ENCODE measurements at regions not wholly inside any gene's neighbourhood (a gene's known extent, or its start where the extent isn't known, plus 50 kb on each side); places are given as distances from the start of the nearest gene placed in this dataset.
A peak's percentile ranks its signal among the peaks of the same experiment; 100 is the strongest.

DNA sequence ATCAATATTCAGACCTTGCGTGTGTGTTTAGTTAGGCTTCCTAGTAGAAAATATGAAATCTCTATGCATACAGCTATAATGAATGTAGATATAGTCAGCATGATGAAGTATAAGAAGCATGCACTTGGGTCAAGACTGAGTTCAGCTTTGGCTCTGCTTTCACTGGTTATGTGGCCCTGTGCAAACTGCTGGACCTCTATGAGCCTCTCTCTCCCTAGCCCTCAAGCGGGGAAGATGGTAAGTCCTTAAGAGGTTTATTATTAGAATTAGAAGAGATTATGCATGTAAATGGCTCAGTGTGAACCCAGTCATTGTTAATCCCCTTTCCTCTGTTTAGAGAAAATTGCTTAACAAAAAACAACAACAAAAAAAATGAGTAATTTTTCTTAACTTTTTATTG lies 178.8 kb upstream of the NXPH2 start:
- Histone ChIP-seq H3K4me3 (ENCODE audit: low read length) (no peak overlapping the region), H3K36me3 (ENCODE audit: low read depth, low read length) (no peaks in the 10 kb centered on the region), H3F3A (ENCODE audit: low read length, unreplicated experiment) (no peaks in the 10 kb centered on the region), H3K27ac (ENCODE audit: low read length) (no peak overlapping the region), H3K9ac (ENCODE audit: low read length) (no peak overlapping the region), H3K79me2 (ENCODE audit: low read length) (no peaks in the 10 kb centered on the region), H3K27me3 (ENCODE audit: low read length) (no peaks in the 10 kb centered on the region), H3K4me2 (ENCODE audit: low read length) (no peak overlapping the region), H2AFZ (ENCODE audit: low read length) (no peak overlapping the region), H3K9me2 (replicated peaks; ENCODE audit: low read length) (no peaks in the 10 kb centered on the region), H4K20me1 (ENCODE audit: low read length) (no peaks in the 10 kb centered on the region), H3K4me1 (ENCODE audit: insufficient read depth, low read length) (peaks cover 7% of the 10 kb centered on the region), H3K9me3 (ENCODE audit: low read length) (no peaks in the 10 kb centered on the region)
- ChIA-PET POLR2A (ENCODE audit: unreplicated experiment) (no interaction called here), CTCF (no interaction called here)
- no peak for ATAC-seq
- DNase-seq, result no peak
- TF ChIP-seq, protein P1, sequence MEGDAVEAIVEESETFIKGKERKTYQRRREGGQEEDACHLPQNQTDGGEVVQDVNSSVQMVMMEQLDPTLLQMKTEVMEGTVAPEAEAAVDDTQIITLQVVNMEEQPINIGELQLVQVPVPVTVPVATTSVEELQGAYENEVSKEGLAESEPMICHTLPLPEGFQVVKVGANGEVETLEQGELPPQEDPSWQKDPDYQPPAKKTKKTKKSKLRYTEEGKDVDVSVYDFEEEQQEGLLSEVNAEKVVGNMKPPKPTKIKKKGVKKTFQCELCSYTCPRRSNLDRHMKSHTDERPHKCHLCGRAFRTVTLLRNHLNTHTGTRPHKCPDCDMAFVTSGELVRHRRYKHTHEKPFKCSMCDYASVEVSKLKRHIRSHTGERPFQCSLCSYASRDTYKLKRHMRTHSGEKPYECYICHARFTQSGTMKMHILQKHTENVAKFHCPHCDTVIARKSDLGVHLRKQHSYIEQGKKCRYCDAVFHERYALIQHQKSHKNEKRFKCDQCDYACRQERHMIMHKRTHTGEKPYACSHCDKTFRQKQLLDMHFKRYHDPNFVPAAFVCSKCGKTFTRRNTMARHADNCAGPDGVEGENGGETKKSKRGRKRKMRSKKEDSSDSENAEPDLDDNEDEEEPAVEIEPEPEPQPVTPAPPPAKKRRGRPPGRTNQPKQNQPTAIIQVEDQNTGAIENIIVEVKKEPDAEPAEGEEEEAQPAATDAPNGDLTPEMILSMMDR (conservative IDR thresholded peaks at IDR 0.05; ENCODE audit: low read depth, low read length), result no peak
- no peak for TF ChIP-seq EZH2phosphoT487 (IDR thresholded peaks at IDR 0.05; ENCODE audit: borderline replicate concordance, low read length)
- TF ChIP-seq EZH2 (IDR thresholded peaks at IDR 0.05; ENCODE audit: low read length, unreplicated experiment), result no peak
- no TSS peak for BruUV-seq (replicated peaks)
- intact Hi-C loops (cut with micrococcal nuclease), result no loop called here

DNA sequence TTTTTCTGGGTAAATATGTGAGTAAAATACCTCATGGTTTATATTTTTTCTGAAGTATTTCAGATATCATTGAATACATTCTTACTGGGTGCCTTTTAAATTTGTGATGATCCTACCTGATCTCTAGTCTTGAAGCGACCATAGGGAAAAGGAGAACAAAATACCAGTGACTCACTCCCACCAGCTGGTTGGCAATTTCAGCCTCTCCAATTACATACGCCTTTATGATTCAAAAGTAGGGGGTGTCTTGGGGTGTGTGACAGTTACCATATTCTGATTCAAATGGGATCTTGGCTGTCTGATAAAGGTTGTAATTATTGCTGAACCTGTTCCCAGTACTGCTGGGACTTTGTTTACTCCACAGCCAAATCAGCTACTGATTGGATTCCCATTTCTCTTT lies 175.9 kb upstream of the NXPH2 start:
- ChIA-PET CTCF (no interaction called here), POLR2A (ENCODE audit: unreplicated experiment) (no interaction called here)
- Histone ChIP-seq H3K4me2 (ENCODE audit: low read length) (no peak overlapping the region), H3F3A (ENCODE audit: low read length, unreplicated experiment) (no peaks in the 10 kb centered on the region), H3K9me2 (replicated peaks; ENCODE audit: low read length) (no peaks in the 10 kb centered on the region), H3K9me3 (ENCODE audit: low read length) (no peaks in the 10 kb centered on the region), H3K79me2 (ENCODE audit: low read length) (no peaks in the 10 kb centered on the region), H3K9ac (ENCODE audit: low read length) (no peak overlapping the region), H3K4me1 (ENCODE audit: insufficient read depth, low read length) (peaks cover 6% of the 10 kb centered on the region; the same call in 1 of the 2 replicates), H3K36me3 (ENCODE audit: low read depth, low read length) (no peaks in the 10 kb centered on the region), H4K20me1 (ENCODE audit: low read length) (no peaks in the 10 kb centered on the region), H2AFZ (ENCODE audit: low read length) (no peak overlapping the region), H3K27me3 (ENCODE audit: low read length) (no peaks in the 10 kb centered on the region), H3K4me3 (ENCODE audit: low read length) (no peak overlapping the region), H3K27ac (ENCODE audit: low read length) (no peak overlapping the region)
- intact Hi-C loops (cut with micrococcal nuclease), result no loop called here
- TF ChIP-seq, protein P1 (conservative IDR thresholded peaks at IDR 0.05; ENCODE audit: low read depth, low read length), result no peak
- TF ChIP-seq EZH2phosphoT487 (IDR thresholded peaks at IDR 0.05; ENCODE audit: borderline replicate concordance, low read length) (no peak), EZH2 (IDR thresholded peaks at IDR 0.05; ENCODE audit: low read length, unreplicated experiment) (no peak)
- ATAC-seq, result no peak
- peak; percentile 17 for DNase-seq
- no TSS peak for BruUV-seq (replicated peaks)

DNA sequence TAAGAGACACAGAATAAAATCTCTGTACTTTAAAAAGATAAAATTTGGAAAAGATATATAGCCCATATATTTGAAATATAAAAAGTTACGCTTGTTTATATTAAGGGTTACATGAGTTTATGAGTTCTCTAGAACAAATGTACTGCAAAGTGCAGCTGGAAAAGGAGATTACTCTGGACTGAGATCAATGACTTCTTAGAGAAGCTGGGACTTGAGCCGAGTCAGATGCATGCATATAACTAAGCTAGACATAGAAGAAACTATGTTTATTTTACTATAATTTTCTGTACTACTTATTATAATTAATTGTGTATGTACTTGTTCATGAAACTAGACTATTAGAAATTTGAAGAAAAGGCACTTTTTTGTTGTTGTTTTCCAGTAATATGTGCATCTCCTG lies 170.3 kb upstream of the NXPH2 start:
- ChIA-PET POLR2A (ENCODE audit: unreplicated experiment) (no interaction called here), CTCF (no interaction called here)
- no TSS peak for BruUV-seq (replicated peaks)

More for the DNA sequence above, 170.3 kb upstream of the NXPH2 start:
- Histone ChIP-seq H2AFZ (ENCODE audit: low read length) (no peak overlapping the region), H3K9ac (ENCODE audit: low read length) (peak overlapping the region; percentile 68), H3K36me3 (ENCODE audit: low read depth, low read length) (no peaks in the 10 kb centered on the region), H3F3A (ENCODE audit: low read length, unreplicated experiment) (peaks cover 12% of the 10 kb centered on the region), H3K4me3 (ENCODE audit: low read length) (no peak overlapping the region), H3K4me2 (ENCODE audit: low read length) (peak overlapping the region; percentile 73), H3K79me2 (ENCODE audit: low read length) (no peaks in the 10 kb centered on the region), H3K9me2 (replicated peaks; ENCODE audit: low read length) (no peaks in the 10 kb centered on the region), H4K20me1 (ENCODE audit: low read length) (no peaks in the 10 kb centered on the region), H3K4me1 (ENCODE audit: insufficient read depth, low read length) (peaks cover 44% of the 10 kb centered on the region), H3K9me3 (ENCODE audit: low read length) (no peaks in the 10 kb centered on the region), H3K27me3 (ENCODE audit: low read length) (no peaks in the 10 kb centered on the region), H3K27ac (ENCODE audit: low read length) (peak overlapping the region; percentile 97)
- DNase-seq, result no peak
- TF ChIP-seq EZH2phosphoT487 (IDR thresholded peaks at IDR 0.05; ENCODE audit: borderline replicate concordance, low read length) (no peak), EZH2 (IDR thresholded peaks at IDR 0.05; ENCODE audit: low read length, unreplicated experiment) (no peak)
- TF ChIP-seq, protein P1 (conservative IDR thresholded peaks at IDR 0.05; ENCODE audit: low read depth, low read length), result no peak
- ATAC-seq, result no peak
- intact Hi-C loops (cut with micrococcal nuclease), result no loop called here
